ENCODE measurements at regions not wholly inside any gene's neighbourhood (a gene's known extent, or its start where the extent isn't known, plus 50 kb on each side); places are given as distances from the start of the nearest gene placed in this dataset.
"Not testable (repeated sequence)": the region's sequence is repeated elsewhere in the genome, so short reads cannot be mapped to it uniquely, and the experiment has no call there.

GRCh38 chr12:59517522-59517921, 78.3 kb upstream of the SLC16A7 start:
- DNase-seq (ENCODE audit: low spot score) = no peak

DNA sequence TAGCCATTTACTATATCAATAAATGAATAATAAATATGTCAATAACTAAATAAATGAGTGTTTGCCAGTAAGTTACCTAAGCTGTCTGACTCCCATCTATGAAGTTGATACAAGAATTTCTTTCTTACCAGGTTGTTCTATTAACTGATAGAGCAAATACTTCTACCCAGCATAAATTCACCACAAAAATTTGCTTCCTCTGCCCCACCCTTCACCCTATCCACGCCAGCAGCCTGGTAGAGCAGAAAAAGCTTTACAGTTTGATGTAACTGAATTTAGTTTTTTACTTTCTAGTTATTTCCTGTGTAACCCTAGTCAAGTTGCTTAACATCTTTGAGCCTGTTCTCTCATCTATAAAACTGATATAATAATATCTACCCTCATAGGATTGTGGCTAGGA, 94.9 kb upstream of the SLC16A7 start:
- DNase-seq (ENCODE audit: low spot score) = no peak

GRCh38 chr12:59500335-59500734, 95.5 kb upstream of the SLC16A7 start:
- DNase-seq (ENCODE audit: low spot score) = peak; percentile 69

- DNase-seq (ENCODE audit: low spot score) = no peak
Measured at GRCh38 chr12:59499774-59500173, 96.1 kb upstream of the SLC16A7 start.

GRCh38 chr12:59494617-59495016, 101.2 kb upstream of the SLC16A7 start:
- DNase-seq (ENCODE audit: low spot score) = no peak

DNA sequence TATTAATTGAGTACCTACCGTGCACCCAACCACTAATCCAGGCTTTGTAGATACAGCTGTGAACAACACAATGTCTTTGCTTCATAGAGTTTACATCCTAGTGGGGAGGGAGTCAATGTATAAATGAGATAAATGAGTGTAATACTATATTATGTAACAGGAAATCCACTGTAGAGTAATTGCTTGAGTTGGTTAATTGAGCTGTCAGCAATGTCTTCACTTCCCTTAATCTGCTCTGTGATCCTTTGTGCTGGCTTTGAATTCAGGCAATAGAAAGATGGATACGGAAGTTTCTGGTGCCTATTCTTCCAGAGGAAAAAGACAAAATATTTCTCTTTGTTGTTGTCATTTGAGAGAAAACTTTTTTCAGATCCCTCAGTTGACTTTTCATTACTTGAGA, 104.0 kb upstream of the SLC16A7 start:
- no peak for DNase-seq (ENCODE audit: low spot score)

- DNase-seq (ENCODE audit: low spot score) = no peak
Measured at GRCh38 chr12:59486827-59487226, 109.0 kb upstream of the SLC16A7 start.

DNA sequence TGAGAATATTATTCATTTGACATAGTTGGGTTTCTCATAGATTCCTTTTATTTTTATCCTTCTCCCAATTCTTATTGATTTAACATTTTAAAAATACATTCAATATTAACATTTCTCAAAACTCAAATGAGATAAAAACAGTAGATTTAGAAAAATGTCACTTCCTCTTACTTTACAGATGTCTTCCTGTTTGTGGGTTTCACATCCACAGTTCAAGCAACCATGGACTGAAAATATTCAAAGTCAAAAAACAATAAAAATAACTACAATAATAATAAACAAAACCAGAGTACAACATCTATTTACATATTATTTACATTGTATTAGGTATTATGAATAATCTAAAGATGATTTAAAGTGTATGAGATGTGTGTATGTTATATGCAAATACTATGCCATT, 111.3 kb upstream of the SLC16A7 start:
- DNase-seq (ENCODE audit: low spot score) = no peak

DNA sequence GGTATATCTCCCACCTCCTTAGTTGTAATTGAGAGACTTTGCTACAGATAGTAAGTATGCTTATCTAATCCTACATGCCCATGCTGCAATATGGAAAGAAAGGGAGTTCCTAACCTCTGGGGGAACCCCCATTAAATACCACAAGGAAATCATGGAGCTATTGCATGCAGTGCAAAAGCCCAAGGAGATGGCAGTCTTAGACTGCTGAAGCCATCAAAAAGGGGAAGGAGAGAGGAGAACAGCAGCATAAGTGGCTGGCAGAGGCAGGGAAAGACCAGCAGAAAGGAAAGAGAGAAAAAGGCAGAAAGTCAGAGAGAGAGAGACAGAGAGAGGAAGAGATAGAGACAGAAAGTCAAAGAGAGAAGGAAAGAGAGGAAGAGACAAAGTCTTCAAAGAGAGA, 121.6 kb upstream of the SLC16A7 start:
- DNase-seq (ENCODE audit: low spot score) = not testable (repeated sequence)

DNA sequence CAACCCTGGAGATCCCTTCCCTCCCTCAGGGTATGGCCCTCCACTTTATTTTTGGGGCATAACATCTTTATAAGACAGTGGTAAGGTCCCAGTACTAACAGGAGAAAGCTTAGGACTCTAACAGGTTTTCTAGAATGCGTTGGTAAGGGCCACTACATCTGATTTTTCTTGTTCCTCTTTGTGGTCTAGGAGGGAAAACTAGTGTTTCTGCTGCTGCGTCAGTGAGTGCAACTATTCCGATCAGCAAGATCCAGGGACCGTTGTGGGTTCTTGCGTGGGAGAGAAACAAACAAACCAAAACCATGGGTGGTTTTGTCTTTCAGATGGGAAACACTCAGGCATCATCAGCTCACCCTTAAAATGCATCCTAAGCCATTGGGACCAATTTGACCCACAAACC, 123.6 kb upstream of the SLC16A7 start:
- no peak for DNase-seq (ENCODE audit: low spot score)

- DNase-seq (ENCODE audit: low spot score) = no peak
Measured at GRCh38 chr12:59459966-59460660, 135.7 kb upstream of the SLC16A7 start.

DNA sequence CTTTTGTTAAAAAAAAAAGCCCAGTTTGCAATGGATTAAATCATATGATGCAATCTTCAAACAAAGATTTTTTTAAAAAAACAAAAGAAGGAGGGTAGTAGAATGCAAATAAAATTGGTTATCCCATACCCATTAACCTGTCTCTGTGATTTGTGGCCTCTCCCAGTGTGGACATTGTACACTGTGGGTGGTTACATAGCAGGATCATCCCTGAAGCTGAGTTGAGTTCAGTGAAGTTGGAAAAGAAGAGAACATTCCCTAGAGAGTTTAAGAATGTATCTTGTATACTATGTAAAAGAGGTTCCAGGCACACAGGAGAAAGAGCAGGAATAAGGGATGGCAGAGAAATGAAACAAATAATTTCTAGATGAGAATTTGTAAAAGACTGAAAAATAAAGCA, 142.4 kb upstream of the SLC16A7 start:
- DNase-seq (ENCODE audit: low spot score) = no peak

DNA sequence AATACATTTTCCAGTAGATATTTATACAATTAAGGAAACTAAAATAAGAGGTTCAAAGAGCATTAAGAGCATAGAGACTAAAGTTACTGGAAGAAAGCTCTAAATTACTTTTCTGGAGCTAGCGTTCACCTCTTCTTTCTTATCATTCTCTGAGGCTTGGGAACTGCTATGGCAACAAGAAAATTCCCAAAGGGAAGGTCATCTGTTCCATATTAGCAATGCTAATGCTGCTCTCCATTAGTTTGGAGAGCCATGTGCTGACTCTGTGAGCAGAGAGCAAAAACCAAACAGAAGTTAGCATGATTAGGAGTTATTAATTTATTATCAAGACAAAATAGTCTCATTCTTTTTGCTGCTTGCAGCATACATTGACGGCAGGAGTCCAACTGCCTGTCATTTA, 143.1 kb upstream of the SLC16A7 start:
- no peak for DNase-seq (ENCODE audit: low spot score)

DNA sequence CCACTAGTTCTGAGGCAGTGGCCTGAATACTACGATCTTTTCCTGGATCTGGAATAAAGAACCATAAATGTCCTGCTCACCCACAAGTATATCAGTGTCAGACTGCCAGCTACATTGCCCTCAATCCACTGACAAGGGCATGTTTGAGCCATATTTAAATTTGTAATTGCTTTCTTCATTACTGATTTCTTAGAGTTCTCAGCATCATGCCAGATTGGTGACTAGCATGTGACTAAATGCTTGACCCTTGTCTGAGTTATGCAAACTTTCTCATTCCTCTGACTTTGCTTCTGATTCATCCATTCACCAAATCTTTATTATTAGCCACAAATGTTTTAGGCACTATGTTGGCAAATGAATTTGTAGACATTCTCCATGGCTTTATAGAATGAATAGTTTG, 143.6 kb upstream of the SLC16A7 start:
- DNase-seq (ENCODE audit: low spot score) = no peak

DNA sequence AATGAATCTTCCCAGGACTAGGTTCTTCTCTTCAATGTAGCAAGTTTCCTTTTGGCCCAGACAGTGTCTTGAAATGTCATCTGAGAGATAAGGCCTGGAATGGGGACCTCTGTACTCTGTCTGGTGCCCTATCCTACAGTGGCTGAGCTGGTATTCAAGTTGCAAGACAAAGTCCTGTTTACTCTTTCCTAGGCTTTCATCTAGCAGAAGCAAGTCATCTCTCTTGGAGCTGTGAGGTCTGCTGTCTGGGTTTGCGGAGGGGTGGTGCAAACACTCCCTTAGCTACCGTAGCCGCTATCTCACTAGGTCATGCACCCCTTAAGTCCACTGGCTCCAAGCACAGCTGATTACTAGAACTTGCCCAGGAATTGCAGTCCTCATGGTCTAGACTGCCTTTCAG, 149.7 kb upstream of the SLC16A7 start:
- no peak for DNase-seq (ENCODE audit: low spot score)

- no peak for DNase-seq (ENCODE audit: low spot score)
Measured at GRCh38 chr12:59444932-59445331, 150.9 kb upstream of the SLC16A7 start.

GRCh38 chr12:59432057-59432456, 163.8 kb upstream of the SLC16A7 start:
- DNase-seq (ENCODE audit: low spot score) = no peak

- peak; percentile 46 for DNase-seq (ENCODE audit: low spot score)
Measured at GRCh38 chr12:59431266-59431665, 164.6 kb upstream of the SLC16A7 start.

DNA sequence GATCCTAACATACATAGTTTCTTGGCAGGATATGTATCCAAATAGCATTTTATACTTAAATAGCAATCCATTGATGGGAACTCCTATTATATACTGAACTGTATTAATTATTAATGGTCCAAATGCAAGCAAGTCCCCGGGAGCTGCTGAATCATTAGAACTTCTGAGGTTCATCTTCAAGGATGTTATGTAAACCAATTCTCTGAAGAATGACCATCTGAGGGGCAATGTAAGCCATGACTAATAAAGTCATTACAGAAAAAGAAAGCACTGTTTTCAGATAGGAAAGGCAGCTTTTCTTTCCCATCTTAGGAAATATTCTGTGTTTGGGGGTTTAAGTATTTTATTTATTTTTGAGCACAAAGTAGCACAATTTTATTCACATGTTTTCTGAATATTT, 166.1 kb upstream of the SLC16A7 start:
- no peak for DNase-seq (ENCODE audit: low spot score)

- no peak for DNase-seq (ENCODE audit: low spot score)
Measured at GRCh38 chr12:59425798-59426197, 170.0 kb upstream of the SLC16A7 start.

- not testable (repeated sequence) for DNase-seq (ENCODE audit: low spot score)
Measured at GRCh38 chr12:59424666-59425065, 171.2 kb upstream of the SLC16A7 start.

DNA sequence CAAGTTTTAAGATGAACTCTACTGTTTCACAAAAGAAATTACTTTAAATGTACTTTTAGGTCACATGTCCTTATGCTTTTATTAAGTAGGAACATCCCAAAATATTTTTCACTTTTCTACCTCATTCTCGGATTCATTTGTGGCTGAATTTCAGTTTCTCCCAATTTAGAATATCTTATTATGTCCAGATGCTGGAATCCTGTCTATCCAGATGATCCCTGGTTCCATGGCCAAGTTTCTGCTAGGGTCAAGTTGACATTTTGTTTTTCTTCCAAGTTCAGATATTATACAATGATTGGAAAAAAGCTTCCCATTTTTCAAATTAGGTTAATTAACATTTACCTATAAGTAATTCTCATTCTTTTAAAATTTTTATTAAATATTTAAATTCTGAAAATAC, 181.8 kb upstream of the SLC16A7 start:
- DNase-seq (ENCODE audit: low spot score) = no peak

- no peak for DNase-seq (ENCODE audit: low spot score)
Measured at GRCh38 chr12:59408431-59408830, 187.4 kb upstream of the SLC16A7 start.

- peak; percentile 14 for DNase-seq (ENCODE audit: low spot score)
Measured at GRCh38 chr12:59407799-59408198, 188.0 kb upstream of the SLC16A7 start.

DNA sequence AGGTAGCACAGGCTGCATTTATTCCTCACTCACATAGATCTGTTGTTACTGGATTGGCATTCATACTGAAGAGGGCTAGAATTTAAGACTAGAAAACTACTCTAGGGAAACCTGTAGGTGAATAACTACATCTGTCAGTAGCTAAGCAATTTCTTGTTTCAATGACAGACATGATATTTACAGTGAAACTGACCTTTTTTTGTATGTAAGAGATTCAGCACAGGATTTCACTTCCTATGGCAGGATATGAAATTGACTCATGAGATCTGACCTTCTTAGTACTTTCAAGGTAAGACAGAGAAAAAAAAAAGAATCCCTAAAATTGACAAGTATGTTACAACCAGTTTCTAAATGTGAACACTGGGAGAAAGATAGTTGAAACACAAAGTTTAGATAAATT, 189.8 kb upstream of the SLC16A7 start:
- DNase-seq (ENCODE audit: low spot score) = no peak
